ENCODE measurements at regions not wholly inside any gene's neighbourhood (a gene's known extent, or its start where the extent isn't known, plus 50 kb on each side); places are given as distances from the start of the nearest gene placed in this dataset.
"Not testable (repeated sequence)": the region's sequence is repeated elsewhere in the genome, so short reads cannot be mapped to it uniquely, and the experiment has no call there.

- no peak overlapping the region for H3K27ac ChIP-seq
- H3K9me3 ChIP-seq, result no peaks in the 10 kb centered on the region
- DNase-seq, result no peak
- no peaks in the 10 kb centered on the region for H3K4me1 ChIP-seq
- H3K36me3 ChIP-seq, result no peaks in the 10 kb centered on the region
- H3K4me3 ChIP-seq, result no peak overlapping the region
- intact Hi-C loops (cut with DNase I), result no loop called here
- no peaks in the 10 kb centered on the region for H3K27me3 ChIP-seq
- no peak overlapping the region for H3K9ac ChIP-seq (ENCODE audit: low read depth in 2 of 2, low read length in 2 of 2)
- TF ChIP-seq CTCF (IDR thresholded peaks at IDR 0.05), result no peak
These were observed 201.3 kb upstream of the OR13F1 start for GRCh38 chr9:104302775-104303174.

GRCh38 chr9:104304925-104305324, 199.1 kb upstream of the OR13F1 start:
- H3K27me3 ChIP-seq, result no peaks in the 10 kb centered on the region
- DNase-seq, result no peak
- no peaks in the 10 kb centered on the region for H3K9me3 ChIP-seq
- H3K36me3 ChIP-seq, result no peaks in the 10 kb centered on the region
- H3K27ac ChIP-seq, result no peak overlapping the region
- no peak for TF ChIP-seq CTCF (IDR thresholded peaks at IDR 0.05)
- H3K9ac ChIP-seq (ENCODE audit: low read depth in 2 of 2, low read length in 2 of 2), result no peak overlapping the region
- H3K4me1 ChIP-seq, result no peaks in the 10 kb centered on the region
- intact Hi-C loops (cut with DNase I), result no loop called here
- no peak overlapping the region for H3K4me3 ChIP-seq

- Histone ChIP-seq H3K36me3 (no peaks in the 10 kb centered on the region), H3K9me3 (no peaks in the 10 kb centered on the region), H3K27ac (no peak overlapping the region), H3K9ac (ENCODE audit: low read depth in 2 of 2, low read length in 2 of 2) (no peak overlapping the region), H3K4me3 (no peak overlapping the region), H3K27me3 (no peaks in the 10 kb centered on the region), H3K4me1 (no peaks in the 10 kb centered on the region)
- no peak for TF ChIP-seq CTCF (IDR thresholded peaks at IDR 0.05)
- intact Hi-C loops (cut with DNase I), result no loop called here
- DNase-seq, result no peak
These were observed 190.5 kb upstream of the OR13F1 start for GRCh38 chr9:104313396-104314110.

GRCh38 chr9:104316201-104317009, 187.7 kb upstream of the OR13F1 start:
- H3K9ac ChIP-seq (ENCODE audit: low read depth in 2 of 2, low read length in 2 of 2); H3K4me1 ChIP-seq; DNase-seq; H3K27ac ChIP-seq; intact Hi-C loops (cut with DNase I); H3K27me3 ChIP-seq; H3K9me3 ChIP-seq; H3K36me3 ChIP-seq; H3K4me3 ChIP-seq: not testable (repeated sequence)

GRCh38 chr9:104319198-104319597, 184.9 kb upstream of the OR13F1 start:
- H3K9me3 ChIP-seq, result no peaks in the 10 kb centered on the region
- H3K4me1 ChIP-seq, result no peaks in the 10 kb centered on the region
- TF ChIP-seq CTCF (IDR thresholded peaks at IDR 0.05), result no peak
- H3K4me3 ChIP-seq, result no peak overlapping the region
- H3K9ac ChIP-seq (ENCODE audit: low read depth in 2 of 2, low read length in 2 of 2), result no peak overlapping the region
- no peak for DNase-seq
- no peak overlapping the region for H3K27ac ChIP-seq
- H3K27me3 ChIP-seq, result no peaks in the 10 kb centered on the region
- intact Hi-C loops (cut with DNase I), result no loop called here
- H3K36me3 ChIP-seq, result no peaks in the 10 kb centered on the region

GRCh38 chr9:104319685-104320084, 184.4 kb upstream of the OR13F1 start:
- no peak for TF ChIP-seq CTCF (IDR thresholded peaks at IDR 0.05)
- intact Hi-C loops (cut with DNase I), result no loop called here
- no peaks in the 10 kb centered on the region for H3K36me3 ChIP-seq
- H3K4me3 ChIP-seq, result no peak overlapping the region
- no peaks in the 10 kb centered on the region for H3K9me3 ChIP-seq
- DNase-seq, result no peak
- no peak overlapping the region for H3K9ac ChIP-seq (ENCODE audit: low read depth in 2 of 2, low read length in 2 of 2)
- H3K27me3 ChIP-seq, result no peaks in the 10 kb centered on the region
- H3K27ac ChIP-seq, result no peak overlapping the region
- no peaks in the 10 kb centered on the region for H3K4me1 ChIP-seq

Data from colonic mucosa (tissue), 4 donors.